Left lung (tissue), 4 donors: ENCODE measurements at regions not wholly inside any gene's neighbourhood (a gene's known extent, or its start where the extent isn't known, plus 50 kb on each side); places are given as distances from the start of the nearest gene placed in this dataset.

Experiments used
- ATAC-seq: fragments of 200-7000 bp; cut with Tn5 transposase; one replicate; pipeline ENCODE4 v1.9.1; 2020; ENCODE audit warnings: moderate library complexity
- DNase-seq, 4 donors: peaks; one replicate each; pipeline ENCODE4 v3.0.0-alpha.2; 2013 to 2020
- H3K27ac ChIP-seq, 2 donors: fragments of 200-600 bp; sonication (generic) in 1 of 2; one replicate each; pipeline versions ENCODE4 v1.5.0 to v1.8.0; 2020 to 2021
- H3K27me3 ChIP-seq, 2 donors: fragments of 200-600 bp; sonication (generic) in 1 of 2; one replicate each; pipeline versions ENCODE4 v1.5.0 to v1.8.0; 2020 to 2021
- H3K36me3 ChIP-seq, 2 donors: fragments of 200-600 bp; sonication (generic) in 1 of 2; one replicate each; pipeline versions ENCODE4 v1.5.0 to v1.8.0; 2020 to 2021
- H3K4me1 ChIP-seq, 2 donors: fragments of 200-600 bp; one replicate each; pipeline ENCODE4 v1.8.0; 2021
- H3K4me3 ChIP-seq, 2 donors: fragments of 200-600 bp; sonication (generic) in 1 of 2; one replicate each; pipeline versions ENCODE4 v1.5.0 to v1.8.0; 2020 to 2021; ENCODE audit warnings: mild to moderate bottlenecking in 1 of 2
- H3K9me3 ChIP-seq, 2 donors: fragments of 200-600 bp; sonication (generic) in 1 of 2; one replicate each; pipeline versions ENCODE4 v1.5.0 to v1.8.0; 2020 to 2021
- CTCF ChIP-seq, 2 donors: fragments of 200-600 bp; sonication (generic) in 1 of 2; IDR thresholded peaks; one replicate each; pipeline versions ENCODE4 v1.5.0 to v1.8.0; 2021; ENCODE audit warnings: antibody characterized with exemption in 2 of 2
- intact Hi-C, 2 donors: fragments of 100-400 bp; cut with DNase I; formaldehyde crosslinking; loops; one replicate each; pipeline versions ENCODE4 v1.11.2 to v1.14.2; 2022
- donor health status: DM: no; HTN: yes; CAD: no.
- donor health status: DM: no; HTN: no; CAD: no.

GRCh38 chr5:113804264-113804663 is 290.8 kb downstream of the YTHDC2 start:
- H3K27me3 ChIP-seq: no peaks in the 10 kb centered on the region
- no peak overlapping the region for H3K27ac ChIP-seq
- DNase-seq (no peak), ATAC-seq (no peak)
- H3K9me3 ChIP-seq: no peaks in the 10 kb centered on the region
- H3K36me3 ChIP-seq: no peaks in the 10 kb centered on the region
- TF ChIP-seq CTCF (IDR thresholded peaks at IDR 0.05): no peak
- H3K4me1 ChIP-seq: peaks cover 0 to 3% of the 10 kb centered on the region in 2 donors
- no peak overlapping the region for H3K4me3 ChIP-seq
- intact Hi-C loops: no loop called here

- ATAC-seq: no peak
- H3K9me3 ChIP-seq: no peaks in the 10 kb centered on the region
- no peaks in the 10 kb centered on the region for H3K36me3 ChIP-seq
- no peak for DNase-seq
- peaks cover 0 to 3% of the 10 kb centered on the region in 2 donors for H3K4me1 ChIP-seq
- H3K4me3 ChIP-seq: no peak overlapping the region
- no peaks in the 10 kb centered on the region for H3K27me3 ChIP-seq
- intact Hi-C loops: no loop called here
- H3K27ac ChIP-seq: no peak overlapping the region
- TF ChIP-seq CTCF (IDR thresholded peaks at IDR 0.05): no peak
Measured at GRCh38 chr5:113804943-113805342, 291.4 kb downstream of the YTHDC2 start.

- H3K9me3 ChIP-seq: no peaks in the 10 kb centered on the region
- TF ChIP-seq CTCF (IDR thresholded peaks at IDR 0.05): no peak
- ATAC-seq (peak; percentile 73), DNase-seq (peak in 1 of 4 donors; percentile 16)
- peaks cover 0 to 3% of the 10 kb centered on the region in 2 donors for H3K4me1 ChIP-seq
- H3K27me3 ChIP-seq: no peaks in the 10 kb centered on the region
- no peak overlapping the region for H3K27ac ChIP-seq
- no peak overlapping the region for H3K4me3 ChIP-seq
- intact Hi-C loops: no loop called here
- H3K36me3 ChIP-seq: no peaks in the 10 kb centered on the region
Measured at GRCh38 chr5:113806250-113806649, 292.8 kb downstream of the YTHDC2 start.

- Histone ChIP-seq H3K27ac (peak overlapping the region in 1 of 2 donors; percentile 7), H3K4me3 (no peak overlapping the region), H3K27me3 (no peaks in the 10 kb centered on the region), H3K9me3 (no peaks in the 10 kb centered on the region), H3K4me1 (peaks cover 0 to 3% of the 10 kb centered on the region in 2 donors), H3K36me3 (no peaks in the 10 kb centered on the region)
- peak; percentile 76 for ATAC-seq
- intact Hi-C loops: no loop called here
- no peak for DNase-seq
- TF ChIP-seq CTCF (IDR thresholded peaks at IDR 0.05): no peak
Measured at GRCh38 chr5:113806904-113807303, 293.4 kb downstream of the YTHDC2 start.

GRCh38 chr5:113807427-113807991 is 294.0 kb downstream of the YTHDC2 start:
- no peak for TF ChIP-seq CTCF (IDR thresholded peaks at IDR 0.05)
- peaks cover 0 to 3% of the 10 kb centered on the region in 2 donors for H3K4me1 ChIP-seq
- no peaks in the 10 kb centered on the region for H3K9me3 ChIP-seq
- peak; percentile 60 for ATAC-seq
- H3K36me3 ChIP-seq: no peaks in the 10 kb centered on the region
- H3K27ac ChIP-seq: peak overlapping the region in 1 of 2 donors; percentile 7
- intact Hi-C loops: no loop called here
- no peaks in the 10 kb centered on the region for H3K27me3 ChIP-seq
- peak in 1 of 4 donors; percentile 25 for DNase-seq
- H3K4me3 ChIP-seq: no peak overlapping the region
